Esophagus mucosa (tissue), 1 donor: ENCODE measurements at regions not wholly inside any gene's neighbourhood (a gene's known extent, or its start where the extent isn't known, plus 50 kb on each side); places are given as distances from the start of the nearest gene placed in this dataset.

Experiments
- ATAC-seq: fragments of 200-7000 bp; cut with Tn5 transposase; one replicate; pipeline ENCODE4 v1.9.1; 2020
- donor health status: DM: yes; HTN: yes; CAD: no.

- no peak for ATAC-seq
Measured at GRCh38 chr16:5451641-5452040, 354.0 kb upstream of the EEF2KMT start.

GRCh38 chr16:5450409-5451104 lies 353.0 kb upstream of the EEF2KMT start:
- no peak for ATAC-seq

GRCh38 chr16:5449901-5450300 lies 352.3 kb upstream of the EEF2KMT start:
- no peak for ATAC-seq

GRCh38 chr16:5448798-5449197 lies 351.2 kb upstream of the EEF2KMT start:
- no peak for ATAC-seq

- no peak for ATAC-seq
Measured at GRCh38 chr16:5447734-5448133, 350.1 kb upstream of the EEF2KMT start.

GRCh38 chr16:5446623-5447240 lies 349.1 kb upstream of the EEF2KMT start:
- ATAC-seq, result no peak

- ATAC-seq, result no peak
Measured at GRCh38 chr16:5444189-5444588, 346.6 kb upstream of the EEF2KMT start.

GRCh38 chr16:5442986-5443385 lies 345.4 kb upstream of the EEF2KMT start:
- ATAC-seq, result no peak

- no peak for ATAC-seq
Measured at GRCh38 chr16:5442054-5442453, 344.5 kb upstream of the EEF2KMT start.

- ATAC-seq, result no peak
Measured at GRCh38 chr16:5438591-5438990, 341.0 kb upstream of the EEF2KMT start.

GRCh38 chr16:5433587-5433986 lies 336.0 kb upstream of the EEF2KMT start:
- ATAC-seq, result no peak

GRCh38 chr16:5432166-5432565 lies 334.6 kb upstream of the EEF2KMT start:
- no peak for ATAC-seq

GRCh38 chr16:5430598-5430997 lies 333.0 kb upstream of the EEF2KMT start:
- ATAC-seq, result no peak

- ATAC-seq, result peak; percentile 66
Measured at GRCh38 chr16:5428932-5429331, 331.3 kb upstream of the EEF2KMT start.

GRCh38 chr16:5427571-5427970 lies 330.0 kb upstream of the EEF2KMT start:
- ATAC-seq, result no peak

- ATAC-seq, result no peak
Measured at GRCh38 chr16:5422643-5423496, 325.3 kb upstream of the EEF2KMT start.

- ATAC-seq, result no peak
Measured at GRCh38 chr16:5422047-5422446, 324.5 kb upstream of the EEF2KMT start.

- ATAC-seq, result no peak
Measured at GRCh38 chr16:5416013-5416412, 318.4 kb upstream of the EEF2KMT start.

GRCh38 chr16:5415123-5415522 lies 317.5 kb upstream of the EEF2KMT start:
- no peak for ATAC-seq

- no peak for ATAC-seq
Measured at GRCh38 chr16:5412731-5413130, 315.1 kb upstream of the EEF2KMT start.

GRCh38 chr16:5398203-5398602 lies 300.6 kb upstream of the EEF2KMT start:
- no peak for ATAC-seq

- no peak for ATAC-seq
Measured at GRCh38 chr16:5396880-5397279, 299.3 kb upstream of the EEF2KMT start.

- ATAC-seq, result no peak
Measured at GRCh38 chr16:5393070-5393469, 295.5 kb upstream of the EEF2KMT start.

GRCh38 chr16:5386989-5387388 lies 289.4 kb upstream of the EEF2KMT start:
- ATAC-seq, result no peak
